SH-SY5Y (cell line): ENCODE measurements at regions not wholly inside any gene's neighbourhood (a gene's known extent, or its start where the extent isn't known, plus 50 kb on each side); places are given as distances from the start of the nearest gene placed in this dataset.

Experiments
- GATA2 ChIP-seq: IDR thresholded peaks from 2 replicates; pipeline ENCODE4 v1.6.1; 2011; ENCODE audit warnings: mild to moderate bottlenecking, low read depth, low read length
- GATA3 ChIP-seq: IDR thresholded peaks from 2 replicates; pipeline ENCODE4 v1.6.1; 2011; ENCODE audit warnings: low read depth, mild to moderate bottlenecking, low read length, moderate library complexity

- TF ChIP-seq GATA3: no peak
- TF ChIP-seq GATA2: no peak
These were observed 244.4 kb upstream of the ARPP21 start for GRCh38 chr3:35394905-35395304.
